NCI-H526 (cell line): ENCODE measurements at regions not wholly inside any gene's neighbourhood (a gene's known extent, or its start where the extent isn't known, plus 50 kb on each side); places are given as distances from the start of the nearest gene placed in this dataset.

Source experiments
- DNase-seq, 2 experiments: peaks; one replicate each; lab custom pipeline; 2025; lab: John Stamatoyannopoulos, UW

GRCh38 chr14:101467181-101467926, 93.9 kb upstream of the DIO3 start:
- no peak for DNase-seq

- no peak for DNase-seq
These were observed 91.7 kb upstream of the DIO3 start for GRCh38 chr14:101469382-101470247.

- no peak for DNase-seq
These were observed 91.0 kb upstream of the DIO3 start for GRCh38 chr14:101470266-101470665.

GRCh38 chr14:101471723-101472517, 89.4 kb upstream of the DIO3 start:
- DNase-seq: no peak

GRCh38 chr14:101472518-101472849, 88.8 kb upstream of the DIO3 start:
- no peak for DNase-seq

GRCh38 chr14:101473045-101473729, 88.1 kb upstream of the DIO3 start:
- no peak for DNase-seq

- DNase-seq: no peak
These were observed 87.3 kb upstream of the DIO3 start for GRCh38 chr14:101473795-101474562.

GRCh38 chr14:101474563-101475455, 86.5 kb upstream of the DIO3 start:
- DNase-seq: no peak

GRCh38 chr14:101475456-101476257, 85.6 kb upstream of the DIO3 start:
- no peak for DNase-seq

GRCh38 chr14:101476258-101476915, 84.9 kb upstream of the DIO3 start:
- DNase-seq: no peak

- DNase-seq: no peak
These were observed 84.3 kb upstream of the DIO3 start for GRCh38 chr14:101476916-101477553.

GRCh38 chr14:101477648-101478047, 83.6 kb upstream of the DIO3 start:
- DNase-seq: no peak

- DNase-seq: no peak
These were observed 83.2 kb upstream of the DIO3 start for GRCh38 chr14:101478096-101478495.

GRCh38 chr14:101478796-101479410, 82.4 kb upstream of the DIO3 start:
- no peak for DNase-seq

- DNase-seq: no peak
These were observed 81.1 kb upstream of the DIO3 start for GRCh38 chr14:101480022-101480746.

- DNase-seq: no peak
These were observed 80.4 kb upstream of the DIO3 start for GRCh38 chr14:101480747-101481530.
